ENCODE measurements at regions not wholly inside any gene's neighbourhood (a gene's known extent, or its start where the extent isn't known, plus 50 kb on each side); places are given as distances from the start of the nearest gene placed in this dataset.

- Histone ChIP-seq H3K9me3 (ENCODE audit: control insufficient read depth in 1 of 2, insufficient read depth in 1 of 2, low read depth in 1 of 2, low read length in 2 of 2) (no peaks in the 10 kb centered on the region), H2AFZ (ENCODE audit: low read depth, low read length, poor library complexity, severe bottlenecking) (no peak overlapping the region), H3K4me3 (replicated peaks in 1 of 2; ENCODE audit: low read depth in 1 of 2, low read length in 2 of 2) (no peak overlapping the region), H3K4me1 (ENCODE audit: control insufficient read depth in 1 of 2, insufficient read depth in 2 of 2, low read length in 2 of 2) (peaks cover 0 to 13% of the 10 kb centered on the region in 2 experiments; a peak in 2 of 4 replicates), H3K9ac (ENCODE audit: low read length) (no peak overlapping the region), H3K27me3 (ENCODE audit: insufficient read depth, low read length) (no peaks in the 10 kb centered on the region), H3K27ac (ENCODE audit: low read depth, low read length) (no peak overlapping the region), H4K20me1 (ENCODE audit: insufficient read depth) (no peaks in the 10 kb centered on the region), H3K36me3 (ENCODE audit: control insufficient read depth in 1 of 2, insufficient read depth in 2 of 2, low read length in 2 of 2) (no peaks in the 10 kb centered on the region), H3K79me2 (ENCODE audit: insufficient read depth, low read length) (no peaks in the 10 kb centered on the region), H3K4me2 (ENCODE audit: low read length) (no peak overlapping the region), H3K9me2 (ENCODE audit: insufficient read depth) (no peaks in the 10 kb centered on the region)
- TF ChIP-seq CBX3 (IDR thresholded peaks at IDR 0.05; ENCODE audit: low read depth) (no peak), ATF3 (IDR thresholded peaks at IDR 0.05) (no peak), YY1 (IDR thresholded peaks at IDR 0.05; ENCODE audit: extremely low read depth, insufficient replicate concordance, low read depth, low read length) (no peak), CTCF (IDR thresholded peaks at IDR 0.05 in 2 of 3, conservative IDR thresholded peaks at IDR 0.05 in 1 of 3; ENCODE audit: borderline replicate concordance in 1 of 3, insufficient read depth in 1 of 3, low read depth in 2 of 3, low read length in 2 of 3) (no peak), EGR1 (IDR thresholded peaks at IDR 0.05; ENCODE audit: low read depth) (no peak), MAX (IDR thresholded peaks at IDR 0.05) (no peak), RAD21 (IDR thresholded peaks at IDR 0.05; ENCODE audit: low read depth) (no peak), FOSL1 (IDR thresholded peaks at IDR 0.05; ENCODE audit: low read depth) (no peak), ELF1 (IDR thresholded peaks at IDR 0.05; ENCODE audit: borderline replicate concordance, low read depth) (no peak)
- no peak for DNase-seq (ENCODE audit: low read depth, low spot score)
- POLR2A ChIA-PET: no interaction called here
- no TSS peak for BruUV-seq (replicated peaks)
- CTCF ChIA-PET: no interaction called here
- intact Hi-C loops (cut with micrococcal nuclease): no loop called here
- no peak for ATAC-seq
- RAD21 ChIA-PET (ENCODE audit: low non-redundant PET in 1 of 2, low total read pairs in 2 of 2, uncharacterized antibody in 2 of 2, unreplicated experiment in 2 of 2): no interaction called here
These were observed 342.7 kb downstream of the RND3 start for GRCh38 chr2:150144546-150145298.
